ENCODE measurements at regions not wholly inside any gene's neighbourhood (a gene's known extent, or its start where the extent isn't known, plus 50 kb on each side); places are given as distances from the start of the nearest gene placed in this dataset.

DNA sequence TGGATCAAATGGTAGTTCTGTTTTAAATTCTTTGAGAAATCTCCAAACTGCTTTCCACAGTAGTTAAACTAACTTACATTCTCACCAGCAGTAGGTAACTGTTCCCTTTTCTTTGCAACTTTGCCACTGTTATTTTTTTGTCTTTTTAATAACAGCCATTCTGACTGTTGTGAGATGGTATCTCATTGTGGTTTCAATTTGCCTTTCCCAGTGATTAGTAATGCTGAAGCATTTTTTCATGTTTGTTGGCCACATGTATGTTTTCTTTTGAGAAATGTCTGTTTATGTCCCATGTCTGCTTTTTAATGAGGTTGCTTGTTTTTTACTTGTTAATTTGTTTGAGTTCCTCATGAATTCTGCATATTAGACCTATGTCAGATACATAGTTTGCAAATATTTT lies 198.8 kb downstream of the RAB28 start:
- Mint-ChIP-seq H3K36me3 (ENCODE audit: low read depth) (peaks cover 17% of the 10 kb centered on the region), H3K27ac (no peak overlapping the region), H3K27me3 (no peaks in the 10 kb centered on the region), H3K4me1 (ENCODE audit: low read depth) (no peaks in the 10 kb centered on the region), H3K9me3 (peaks cover 27% of the 10 kb centered on the region), H3K4me3 (no peak overlapping the region)
- H3K27ac ChIP-seq (ENCODE audit: low read depth in 1 of 2, low read length in 2 of 2) = no peak overlapping the region
- H3K27me3 ChIP-seq (ENCODE audit: control insufficient read depth in 1 of 2, insufficient read depth in 2 of 2, low read length in 2 of 2) = no peaks in the 10 kb centered on the region
- DNase-seq (no peak), ATAC-seq (ENCODE audit: poor library complexity) (no peak)
- POLR2A ChIA-PET = no interaction called here
- intact Hi-C loops (cut with DNase I, micrococcal nuclease) = no loop called here
- peaks cover 4 to 12% of the 10 kb centered on the region in 2 experiments for H3K9me3 ChIP-seq (ENCODE audit: control insufficient read depth in 1 of 2, insufficient read depth in 1 of 2, low read length in 2 of 2)
- no peaks in the 10 kb centered on the region for H3K36me3 ChIP-seq (ENCODE audit: insufficient read depth, low read length)
- no peak overlapping the region for H3K4me3 ChIP-seq (ENCODE audit: low read length)
- no peaks in the 10 kb centered on the region for H3K4me1 ChIP-seq (ENCODE audit: insufficient read depth, low read length)
- CTCF ChIA-PET = no interaction called here
- TF ChIP-seq, protein P1, sequence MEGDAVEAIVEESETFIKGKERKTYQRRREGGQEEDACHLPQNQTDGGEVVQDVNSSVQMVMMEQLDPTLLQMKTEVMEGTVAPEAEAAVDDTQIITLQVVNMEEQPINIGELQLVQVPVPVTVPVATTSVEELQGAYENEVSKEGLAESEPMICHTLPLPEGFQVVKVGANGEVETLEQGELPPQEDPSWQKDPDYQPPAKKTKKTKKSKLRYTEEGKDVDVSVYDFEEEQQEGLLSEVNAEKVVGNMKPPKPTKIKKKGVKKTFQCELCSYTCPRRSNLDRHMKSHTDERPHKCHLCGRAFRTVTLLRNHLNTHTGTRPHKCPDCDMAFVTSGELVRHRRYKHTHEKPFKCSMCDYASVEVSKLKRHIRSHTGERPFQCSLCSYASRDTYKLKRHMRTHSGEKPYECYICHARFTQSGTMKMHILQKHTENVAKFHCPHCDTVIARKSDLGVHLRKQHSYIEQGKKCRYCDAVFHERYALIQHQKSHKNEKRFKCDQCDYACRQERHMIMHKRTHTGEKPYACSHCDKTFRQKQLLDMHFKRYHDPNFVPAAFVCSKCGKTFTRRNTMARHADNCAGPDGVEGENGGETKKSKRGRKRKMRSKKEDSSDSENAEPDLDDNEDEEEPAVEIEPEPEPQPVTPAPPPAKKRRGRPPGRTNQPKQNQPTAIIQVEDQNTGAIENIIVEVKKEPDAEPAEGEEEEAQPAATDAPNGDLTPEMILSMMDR (IDR thresholded peaks at IDR 0.05) = no peak

DNA sequence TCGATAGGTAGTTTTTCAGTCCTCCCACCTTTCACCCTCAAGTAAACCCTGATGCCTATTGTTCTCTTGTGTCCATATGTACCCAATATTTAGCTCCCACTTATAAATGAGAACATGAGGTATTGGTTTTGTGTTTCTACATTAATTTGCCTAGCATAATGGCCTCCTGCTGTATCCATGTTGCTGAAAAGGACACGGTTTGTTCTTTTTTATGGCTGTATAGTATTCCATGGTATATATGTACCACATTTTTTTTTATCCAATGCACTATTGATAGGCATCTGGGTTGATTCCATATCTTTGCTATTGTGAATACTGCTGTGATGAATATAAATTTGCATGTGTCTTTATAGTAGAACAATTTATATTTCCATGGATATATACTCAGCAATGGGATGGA lies 199.2 kb downstream of the RAB28 start:
- Histone ChIP-seq H3K4me1 (ENCODE audit: insufficient read depth, low read length) (no peaks in the 10 kb centered on the region), H3K36me3 (ENCODE audit: insufficient read depth, low read length) (no peaks in the 10 kb centered on the region), H3K27ac (ENCODE audit: low read depth in 1 of 2, low read length in 2 of 2) (no peak overlapping the region), H3K27me3 (ENCODE audit: control insufficient read depth in 1 of 2, insufficient read depth in 2 of 2, low read length in 2 of 2) (no peaks in the 10 kb centered on the region), H3K9me3 (ENCODE audit: control insufficient read depth in 1 of 2, insufficient read depth in 1 of 2, low read length in 2 of 2) (peaks cover 3 to 8% of the 10 kb centered on the region in 2 experiments), H3K4me3 (ENCODE audit: low read length) (no peak overlapping the region)
- CTCF ChIA-PET = no interaction called here
- Mint-ChIP-seq H3K4me1 (ENCODE audit: low read depth) (no peaks in the 10 kb centered on the region), H3K4me3 (no peak overlapping the region), H3K9me3 (peaks cover 27% of the 10 kb centered on the region), H3K36me3 (ENCODE audit: low read depth) (peaks cover 18% of the 10 kb centered on the region), H3K27me3 (no peaks in the 10 kb centered on the region), H3K27ac (no peak overlapping the region)
- TF ChIP-seq, protein P1 (IDR thresholded peaks at IDR 0.05) = no peak
- ATAC-seq (ENCODE audit: poor library complexity) = no peak
- POLR2A ChIA-PET = no interaction called here
- no peak for DNase-seq
- intact Hi-C loops (cut with DNase I, micrococcal nuclease) = no loop called here

DNA sequence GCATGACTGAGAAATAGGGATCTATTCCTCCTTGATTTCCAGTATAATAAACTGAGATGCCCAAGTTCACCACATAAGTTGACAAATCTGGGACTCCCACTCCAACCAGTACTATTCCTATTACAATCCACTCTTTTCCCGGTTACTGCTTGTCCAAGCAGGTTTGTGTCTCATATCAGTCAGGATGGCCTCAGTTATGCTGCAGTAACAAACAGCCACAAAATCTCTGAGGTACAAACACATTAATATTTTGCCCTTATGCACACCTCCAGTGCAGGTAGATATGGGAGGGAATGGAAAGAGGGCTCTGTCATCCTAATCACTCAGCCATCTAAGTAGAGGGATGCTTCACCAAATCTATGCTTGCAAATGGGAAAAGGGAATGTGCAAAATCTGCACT lies 207.8 kb downstream of the RAB28 start:
- TF ChIP-seq, protein P1 (IDR thresholded peaks at IDR 0.05) = no peak
- Histone ChIP-seq H3K4me3 (ENCODE audit: low read length) (no peak overlapping the region), H3K9me3 (ENCODE audit: control insufficient read depth in 1 of 2, insufficient read depth in 1 of 2, low read length in 2 of 2) (peaks cover 9 to 29% of the 10 kb centered on the region in 2 experiments), H3K27me3 (ENCODE audit: control insufficient read depth in 1 of 2, insufficient read depth in 2 of 2, low read length in 2 of 2) (no peaks in the 10 kb centered on the region), H3K36me3 (ENCODE audit: insufficient read depth, low read length) (no peaks in the 10 kb centered on the region), H3K27ac (ENCODE audit: low read depth in 1 of 2, low read length in 2 of 2) (no peak overlapping the region), H3K4me1 (ENCODE audit: insufficient read depth, low read length) (no peaks in the 10 kb centered on the region)
- Mint-ChIP-seq H3K4me1 (ENCODE audit: low read depth) (no peaks in the 10 kb centered on the region), H3K4me3 (no peak overlapping the region), H3K9me3 (peaks cover 8% of the 10 kb centered on the region), H3K27ac (no peak overlapping the region), H3K27me3 (no peaks in the 10 kb centered on the region), H3K36me3 (ENCODE audit: low read depth) (peaks cover 38% of the 10 kb centered on the region)
- ChIA-PET CTCF (no interaction called here), POLR2A (no interaction called here)
- ATAC-seq (ENCODE audit: poor library complexity) (no peak), DNase-seq (no peak)
- intact Hi-C loops (cut with DNase I, micrococcal nuclease) = no loop called here
